ENCODE measurements at regions not wholly inside any gene's neighbourhood (a gene's known extent, or its start where the extent isn't known, plus 50 kb on each side); places are given as distances from the start of the nearest gene placed in this dataset.

- DNase-seq, result no peak
These were observed 91.2 kb downstream of the SOX9 start for GRCh38 chr17:72212041-72212440.

GRCh38 chr17:72215490-72215889, 94.7 kb downstream of the SOX9 start:
- DNase-seq, result no peak

- DNase-seq, result no peak
These were observed 95.1 kb downstream of the SOX9 start for GRCh38 chr17:72215928-72216327.

GRCh38 chr17:72219137-72219823, 98.5 kb downstream of the SOX9 start:
- DNase-seq, result no peak

- no peak for DNase-seq
These were observed 99.1 kb downstream of the SOX9 start for GRCh38 chr17:72219824-72220493.

- no peak for DNase-seq
These were observed 102.0 kb downstream of the SOX9 start for GRCh38 chr17:72222661-72223380.

GRCh38 chr17:72223866-72224291, 103.1 kb downstream of the SOX9 start:
- no peak for DNase-seq

- no peak for DNase-seq
These were observed 105.5 kb downstream of the SOX9 start for GRCh38 chr17:72226322-72226721.

- DNase-seq, result no peak
These were observed 113.2 kb downstream of the SOX9 start for GRCh38 chr17:72233986-72234385.

- no peak for DNase-seq
These were observed 114.2 kb downstream of the SOX9 start for GRCh38 chr17:72234985-72235384.

- no peak for DNase-seq
These were observed 116.3 kb downstream of the SOX9 start for GRCh38 chr17:72236980-72237633.

GRCh38 chr17:72238157-72238673, 117.4 kb downstream of the SOX9 start:
- no peak for DNase-seq

GRCh38 chr17:72239548-72239947, 118.7 kb downstream of the SOX9 start:
- DNase-seq, result no peak

GRCh38 chr17:72240333-72240732, 119.5 kb downstream of the SOX9 start:
- no peak for DNase-seq

- no peak for DNase-seq
These were observed 123.7 kb downstream of the SOX9 start for GRCh38 chr17:72244494-72244893.

- no peak for DNase-seq
These were observed 124.1 kb downstream of the SOX9 start for GRCh38 chr17:72244956-72245355.

- no peak for DNase-seq
These were observed 128.6 kb downstream of the SOX9 start for GRCh38 chr17:72249441-72249840.

GRCh38 chr17:72250206-72250605, 129.4 kb downstream of the SOX9 start:
- no peak for DNase-seq

GRCh38 chr17:72253597-72253996, 132.8 kb downstream of the SOX9 start:
- DNase-seq, result no peak

GRCh38 chr17:72254808-72255449, 134.1 kb downstream of the SOX9 start:
- DNase-seq, result no peak

GRCh38 chr17:72255481-72255880, 134.7 kb downstream of the SOX9 start:
- no peak for DNase-seq

GRCh38 chr17:72258711-72259110, 137.9 kb downstream of the SOX9 start:
- DNase-seq, result no peak

- no peak for DNase-seq
These were observed 139.1 kb downstream of the SOX9 start for GRCh38 chr17:72259922-72260321.
